Smooth muscle cell of the brain vasculature (primary cell): ENCODE measurements at regions not wholly inside any gene's neighbourhood (a gene's known extent, or its start where the extent isn't known, plus 50 kb on each side); places are given as distances from the start of the nearest gene placed in this dataset.
"Not testable (repeated sequence)": the region's sequence is repeated elsewhere in the genome, so short reads cannot be mapped to it uniquely, and the experiment has no call there.

ENCODE experiments used
- DNase-seq: peaks from one replicate; pipeline ENCODE4 v3.0.0-alpha.2; 2012; ENCODE audit warnings: low read depth, low spot score

DNA sequence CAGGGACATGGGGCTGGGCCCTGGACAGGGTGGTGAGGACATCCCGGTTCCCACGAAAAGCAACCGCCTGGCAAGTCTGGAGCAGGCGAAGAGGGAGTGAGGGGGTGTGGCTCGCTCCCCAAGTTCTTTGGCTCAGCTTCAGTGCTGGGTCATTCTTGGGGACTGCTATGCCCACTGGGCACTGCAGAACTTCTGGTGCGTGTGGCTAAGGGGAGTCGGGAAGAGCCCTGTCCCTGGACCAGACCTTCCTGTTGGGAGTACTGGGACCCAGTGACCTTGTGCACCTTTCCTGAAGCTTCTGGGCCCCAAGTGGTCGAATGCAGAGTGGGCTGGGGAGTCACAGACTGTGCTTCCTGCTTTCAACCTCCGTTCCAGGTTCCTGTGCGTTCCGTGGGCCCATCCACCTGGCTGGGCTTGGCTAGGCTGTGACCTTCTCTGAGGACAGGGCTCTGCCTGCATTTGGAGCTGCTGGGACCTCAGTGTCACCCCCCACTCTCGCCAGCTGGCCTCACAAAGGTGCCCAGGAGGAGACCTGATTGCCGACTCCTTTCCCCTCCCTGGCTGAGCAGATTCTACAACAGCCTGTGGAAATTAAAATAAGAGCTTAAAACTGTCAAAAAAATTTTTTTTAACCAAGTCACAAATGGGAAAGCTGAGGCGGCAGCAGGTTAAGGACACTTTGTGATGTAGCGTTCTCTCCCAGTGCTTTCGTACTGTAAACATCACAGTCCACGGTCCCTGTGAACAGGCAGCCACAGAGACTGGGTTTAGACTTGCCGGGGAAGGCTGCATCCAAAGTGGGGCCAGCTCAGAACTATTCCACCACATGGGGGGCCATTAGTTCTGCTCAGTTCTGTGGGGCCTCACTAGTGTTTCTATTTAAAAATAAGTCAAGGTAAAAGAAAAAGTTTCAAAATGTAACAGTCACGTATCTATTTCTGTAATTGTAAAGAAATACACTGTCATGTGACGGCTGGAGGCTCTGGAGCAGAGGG, 63.8 kb upstream of the WNT7B start:
- DNase-seq: no peak

DNA sequence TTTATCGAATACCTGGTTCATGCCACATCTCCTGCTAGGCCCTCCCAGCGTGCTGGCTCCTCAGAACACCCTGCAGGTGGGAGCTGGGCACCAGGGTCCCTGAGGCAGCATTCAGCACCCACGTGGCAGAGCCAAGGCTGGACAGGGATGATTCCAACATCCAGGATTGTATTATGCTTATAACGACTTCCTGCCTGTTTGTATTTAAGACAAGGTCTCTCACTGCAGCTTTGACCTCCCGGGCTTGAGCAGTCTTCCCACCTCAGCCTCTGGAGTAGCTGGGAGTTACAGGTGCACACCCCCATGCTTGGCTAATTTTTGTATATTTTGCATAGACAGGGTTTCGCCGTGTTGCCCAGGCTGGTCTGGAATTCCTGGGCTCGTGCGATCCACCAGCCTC, 64.7 kb upstream of the WNT7B start:
- DNase-seq: no peak

DNA sequence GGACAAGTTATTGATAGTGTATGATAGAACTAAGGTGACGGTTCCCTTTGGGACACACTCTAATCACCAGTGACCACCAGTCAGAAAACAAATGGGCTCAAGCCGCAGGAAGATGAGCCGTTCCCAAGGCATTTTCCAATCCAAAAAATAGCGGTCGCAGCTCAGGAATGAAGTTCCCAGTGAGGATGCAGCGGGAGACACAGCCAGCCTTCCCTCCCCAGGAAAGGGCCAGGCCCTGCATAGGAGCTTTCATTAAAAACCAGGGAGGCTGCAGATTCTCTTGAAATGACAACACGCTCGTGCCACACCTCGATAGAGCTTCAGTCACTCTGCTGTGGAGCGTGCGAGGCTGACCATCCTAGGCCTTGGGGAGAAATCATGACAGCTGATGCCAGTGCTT, 65.8 kb upstream of the WNT7B start:
- DNase-seq: no peak

DNA sequence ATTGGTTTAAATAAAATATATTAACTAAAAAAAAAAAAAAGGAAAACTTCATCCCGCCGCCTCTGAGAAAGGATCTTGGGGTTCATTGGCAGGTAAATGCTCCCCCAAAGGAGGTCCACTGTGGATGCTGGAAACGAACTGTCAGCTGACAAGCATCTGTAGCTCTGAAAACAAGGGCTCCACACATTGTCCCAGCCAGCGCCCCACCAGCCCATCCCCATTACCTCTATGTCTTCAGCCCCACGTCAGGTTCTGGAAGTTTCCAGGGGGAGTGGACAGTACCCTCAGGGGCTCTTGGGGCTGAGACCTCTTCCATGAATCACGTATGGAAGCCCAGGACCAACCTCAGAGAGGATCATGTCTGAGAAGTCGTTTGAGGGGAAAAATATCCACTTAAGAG, 66.4 kb upstream of the WNT7B start:
- no peak for DNase-seq

DNA sequence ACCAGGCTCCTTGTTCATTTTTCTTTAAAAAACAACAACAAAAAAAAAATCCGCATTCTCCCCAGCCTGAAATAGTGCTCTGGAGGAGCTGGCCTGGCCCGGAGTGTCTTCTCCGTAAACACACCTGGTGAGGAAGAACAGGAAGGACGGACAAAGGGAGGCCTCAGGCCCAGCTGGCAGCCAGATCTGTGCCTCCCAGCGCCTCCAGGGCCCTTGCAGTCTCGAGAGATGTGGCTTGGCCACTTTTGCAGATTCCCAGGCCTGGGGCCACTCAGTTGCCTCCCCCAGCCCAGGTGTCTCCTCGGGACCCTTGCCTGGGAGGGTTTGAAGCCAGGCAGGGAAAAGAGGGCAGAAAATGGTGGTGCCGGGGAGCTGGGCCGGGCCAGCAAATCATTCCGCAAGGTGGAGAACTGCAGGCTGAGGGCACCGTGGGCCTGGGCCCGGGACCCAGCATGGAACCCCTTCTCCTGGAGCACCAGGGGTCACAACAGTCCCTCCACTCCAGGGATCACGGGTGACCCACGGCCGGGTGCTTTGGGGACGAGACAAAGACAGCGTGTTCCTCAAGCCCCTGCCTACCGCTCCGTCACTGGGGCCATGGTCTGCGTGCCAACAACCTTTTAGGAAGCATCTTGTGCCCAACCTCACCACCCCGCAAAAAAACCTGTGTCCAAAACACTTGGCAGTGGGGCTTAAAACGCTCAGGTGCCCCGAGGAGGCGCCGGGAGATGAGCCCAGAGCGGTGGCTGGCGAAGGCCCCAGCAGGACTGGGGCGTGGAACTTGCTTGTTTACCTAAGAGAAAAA, 67.1 kb upstream of the WNT7B start:
- no peak for DNase-seq

DNA sequence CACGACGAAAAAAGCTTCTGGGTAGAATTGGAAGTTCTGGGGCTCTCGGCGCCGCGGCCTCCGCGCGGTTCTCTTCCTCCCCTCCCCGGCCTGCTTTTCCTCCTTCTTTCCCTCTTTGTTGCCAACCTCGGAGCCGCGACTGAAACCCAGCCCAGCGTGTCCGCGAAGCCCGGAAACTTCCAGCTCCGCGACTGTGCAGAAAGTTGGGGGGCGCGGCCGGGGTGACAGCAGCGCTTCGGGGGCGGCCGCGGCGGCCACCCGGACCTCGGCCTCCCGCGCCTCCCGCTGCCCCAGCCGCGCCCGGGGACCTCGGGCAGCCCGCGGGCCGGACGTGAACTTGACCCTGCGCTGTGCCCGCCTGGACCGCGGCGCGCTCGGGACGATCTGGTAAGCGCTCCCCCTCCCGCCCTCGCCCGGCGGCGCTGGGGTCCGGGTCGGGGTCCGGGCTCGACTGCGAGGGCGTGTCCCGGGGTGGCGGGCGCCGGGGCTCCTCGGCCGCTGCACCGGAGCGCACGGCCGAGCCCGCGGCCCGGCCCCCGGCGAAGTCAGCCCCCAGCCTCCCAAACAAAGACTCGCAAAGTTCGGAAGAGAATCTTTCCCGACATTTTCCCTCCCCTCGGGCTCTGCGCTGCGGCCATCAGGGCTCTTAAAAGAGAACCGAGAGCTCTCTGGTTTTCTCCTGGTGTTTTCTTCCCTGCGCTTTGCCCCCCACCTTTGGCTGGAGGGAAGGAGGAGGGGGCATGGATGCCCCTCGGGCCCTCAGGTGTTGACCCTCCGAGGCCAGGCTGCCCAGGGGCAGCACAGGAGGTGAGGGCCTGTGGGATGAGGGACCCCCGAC, 67.9 kb upstream of the WNT7B start:
- no peak for DNase-seq

DNA sequence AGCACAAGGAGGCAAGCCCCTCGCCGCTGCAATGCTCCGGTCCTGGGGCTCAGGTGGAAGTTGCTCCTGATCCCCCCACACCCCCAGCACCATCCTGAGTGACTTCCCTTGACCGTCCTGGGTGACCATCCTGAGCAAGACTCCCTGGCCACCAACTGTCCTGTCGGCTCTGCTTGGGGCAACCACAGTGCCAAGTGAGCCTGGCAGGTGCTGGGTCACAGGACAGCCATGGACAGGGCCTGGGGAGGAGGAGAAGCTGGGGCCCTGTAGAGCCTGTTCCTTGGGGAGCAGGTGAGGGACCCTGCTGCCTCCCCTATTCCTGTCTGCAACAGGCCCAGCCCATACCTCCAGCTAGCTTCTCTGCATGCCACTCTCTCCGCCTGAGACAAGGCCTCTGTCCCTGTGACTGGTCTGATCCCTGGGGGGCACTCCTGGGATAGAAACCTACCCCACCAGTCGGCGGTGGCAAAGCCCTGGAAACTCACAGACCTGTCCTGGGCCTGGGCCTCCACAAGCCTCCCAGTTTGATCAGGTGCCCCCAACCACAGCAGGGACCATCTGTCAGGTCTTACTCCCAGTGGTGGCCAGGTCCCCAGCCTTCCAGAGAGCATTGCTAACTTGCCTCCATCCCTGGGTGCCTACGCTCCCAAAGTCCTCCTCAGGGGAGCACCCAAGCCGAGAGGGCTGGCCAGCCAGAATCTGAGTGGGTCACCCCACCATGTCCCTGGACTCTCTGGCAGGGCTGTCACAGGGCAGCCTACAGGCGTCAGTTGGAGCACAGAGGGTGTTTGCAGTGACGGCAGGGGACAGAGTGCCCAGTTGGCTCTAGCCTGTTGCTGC, 68.7 kb upstream of the WNT7B start:
- no peak for DNase-seq

DNA sequence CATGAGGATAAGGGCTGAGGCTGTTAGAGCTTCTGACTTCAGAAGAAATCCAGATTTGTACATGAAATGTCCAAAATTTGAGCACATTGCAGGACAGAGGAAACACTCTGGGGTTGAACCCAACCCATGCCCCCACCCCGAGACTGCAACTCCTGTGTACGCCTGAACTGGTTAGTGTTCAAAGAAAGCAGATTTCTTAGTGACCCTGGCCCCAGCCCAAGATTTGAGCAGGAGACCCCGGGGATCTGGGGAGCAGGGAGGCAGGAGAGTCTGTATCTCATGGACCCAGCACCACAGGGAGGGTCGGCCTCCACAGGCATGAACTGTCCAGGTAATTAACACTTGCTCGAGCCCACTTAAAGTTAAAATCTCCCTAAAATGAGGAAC, 69.3 kb upstream of the WNT7B start:
- no peak for DNase-seq

DNA sequence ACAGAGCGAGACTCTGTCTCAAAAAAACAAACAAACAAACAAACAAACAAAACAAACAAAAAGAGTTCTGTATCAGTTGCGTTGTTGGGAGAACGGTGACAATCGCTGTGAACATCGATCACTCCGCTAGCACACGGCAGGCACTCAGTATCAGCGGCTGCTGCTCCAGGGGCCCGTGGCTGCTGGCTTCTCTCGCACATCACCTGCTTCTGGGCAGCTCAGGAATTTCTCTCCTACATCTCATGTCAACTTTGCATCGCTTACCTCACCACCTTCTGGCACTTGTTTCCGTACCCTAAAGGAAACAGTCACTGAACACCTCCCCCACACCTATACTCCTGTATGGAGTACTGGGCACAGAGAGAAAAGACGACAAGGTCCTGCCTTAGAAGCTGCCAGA, 70.3 kb upstream of the WNT7B start:
- no peak for DNase-seq

DNA sequence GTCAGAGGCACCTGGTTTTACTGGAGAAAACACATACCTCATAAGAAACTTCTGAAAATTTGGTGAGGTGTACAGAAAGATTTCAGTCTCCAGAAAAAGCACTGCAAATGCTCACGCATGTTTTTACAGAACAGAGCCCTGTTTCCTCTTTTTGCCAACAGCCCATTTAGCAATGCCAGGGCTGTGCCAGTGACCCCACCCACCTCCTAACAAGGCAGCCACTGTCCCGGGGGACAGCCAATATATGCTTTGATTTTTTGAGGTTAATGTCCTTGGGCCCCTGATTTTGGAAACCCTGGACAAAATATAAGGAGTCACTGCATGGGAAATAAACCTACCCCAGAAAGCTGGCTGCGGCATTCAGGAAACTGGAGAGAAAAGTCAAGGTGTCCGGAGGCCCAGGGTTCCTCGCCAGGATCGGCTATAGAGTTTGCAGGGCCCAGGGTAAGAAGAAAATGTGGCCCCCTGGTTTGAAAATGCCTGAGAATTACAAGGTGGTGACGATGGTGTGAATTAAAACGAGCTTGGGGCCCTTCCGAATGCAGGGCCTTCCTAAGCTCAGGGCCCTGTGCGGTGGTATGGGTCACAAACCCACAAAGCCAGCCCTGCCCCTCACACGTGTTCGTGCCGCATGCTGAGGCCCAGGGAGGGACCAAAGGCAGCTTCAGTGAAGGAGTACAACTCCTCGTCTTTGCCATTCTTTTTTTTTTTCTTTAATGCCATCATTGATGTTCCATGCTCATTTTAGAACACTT, 71.1 kb upstream of the WNT7B start:
- DNase-seq: no peak

DNA sequence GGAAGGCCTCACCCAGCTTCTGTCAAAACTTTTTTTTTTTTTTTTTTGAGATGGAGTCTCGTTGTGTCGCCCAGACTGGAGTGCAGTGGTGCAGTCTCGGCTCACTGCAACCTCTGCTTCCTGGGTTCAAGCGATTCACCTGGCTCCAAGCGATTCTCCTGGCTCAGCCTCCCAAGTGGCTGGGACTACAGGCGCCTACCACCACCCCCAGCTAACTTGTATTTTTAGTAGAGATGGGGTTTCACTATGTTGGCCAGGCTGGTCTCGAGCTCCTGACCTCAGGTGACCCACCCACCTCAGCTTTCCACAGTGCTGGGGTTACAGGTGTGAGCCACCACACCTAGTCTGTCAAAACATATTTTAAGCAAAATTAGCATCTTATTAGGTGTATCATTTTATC, 71.7 kb upstream of the WNT7B start:
- DNase-seq: not testable (repeated sequence)

DNA sequence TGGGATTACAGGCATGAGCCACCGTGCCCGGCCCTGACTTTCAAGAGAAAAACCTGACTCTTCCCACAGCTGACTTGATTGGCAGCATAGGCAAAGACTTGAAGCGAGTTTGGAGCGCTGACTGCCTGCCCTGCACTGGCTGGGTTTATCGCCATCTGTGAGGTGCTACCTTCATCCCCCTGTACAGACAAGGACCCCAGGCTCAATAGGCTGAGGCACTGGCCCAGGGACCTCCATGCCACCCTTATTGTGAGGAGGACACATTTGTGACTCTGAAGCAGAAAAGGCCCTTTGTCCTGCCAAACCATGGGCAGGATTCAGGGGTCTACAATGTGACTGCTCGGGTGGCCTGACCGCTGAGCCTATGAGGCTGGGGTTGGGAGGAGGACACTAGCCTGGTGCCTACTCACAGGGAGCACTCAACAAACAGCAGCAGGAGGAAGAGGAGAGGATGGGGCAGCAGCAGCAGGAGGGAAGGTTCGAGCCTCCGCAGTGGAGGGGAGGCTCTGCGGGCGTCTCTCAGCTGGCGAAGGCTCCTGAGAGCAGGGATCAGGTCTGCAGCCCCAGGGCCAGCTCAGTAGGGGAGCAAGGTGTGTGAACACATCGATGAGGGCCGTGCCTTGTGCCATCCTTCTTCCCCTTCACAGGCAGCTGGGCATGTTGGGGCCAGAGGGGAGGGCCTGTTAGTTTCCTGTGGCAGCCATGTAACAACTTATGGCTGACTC, 72.9 kb upstream of the WNT7B start:
- no peak for DNase-seq

DNA sequence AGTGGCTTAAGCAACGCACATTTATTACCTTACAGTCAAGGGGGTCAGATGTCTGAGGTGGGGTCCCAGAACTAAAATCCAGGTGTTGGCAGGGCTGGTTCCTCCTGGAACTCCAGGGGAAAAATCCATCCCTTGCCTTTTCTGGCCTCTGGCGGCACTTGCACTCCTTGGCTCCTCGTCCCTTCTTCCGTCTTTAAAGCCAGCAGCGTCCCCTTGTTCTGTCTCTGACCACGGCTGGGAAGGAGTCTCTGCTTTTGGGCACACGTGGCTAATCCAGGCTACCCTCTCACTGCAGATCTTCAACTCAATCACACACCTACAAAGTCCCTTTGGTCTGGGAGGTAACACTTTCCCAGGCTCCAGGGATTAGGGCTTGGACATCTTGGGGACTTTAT, 73.5 kb upstream of the WNT7B start:
- no peak for DNase-seq

DNA sequence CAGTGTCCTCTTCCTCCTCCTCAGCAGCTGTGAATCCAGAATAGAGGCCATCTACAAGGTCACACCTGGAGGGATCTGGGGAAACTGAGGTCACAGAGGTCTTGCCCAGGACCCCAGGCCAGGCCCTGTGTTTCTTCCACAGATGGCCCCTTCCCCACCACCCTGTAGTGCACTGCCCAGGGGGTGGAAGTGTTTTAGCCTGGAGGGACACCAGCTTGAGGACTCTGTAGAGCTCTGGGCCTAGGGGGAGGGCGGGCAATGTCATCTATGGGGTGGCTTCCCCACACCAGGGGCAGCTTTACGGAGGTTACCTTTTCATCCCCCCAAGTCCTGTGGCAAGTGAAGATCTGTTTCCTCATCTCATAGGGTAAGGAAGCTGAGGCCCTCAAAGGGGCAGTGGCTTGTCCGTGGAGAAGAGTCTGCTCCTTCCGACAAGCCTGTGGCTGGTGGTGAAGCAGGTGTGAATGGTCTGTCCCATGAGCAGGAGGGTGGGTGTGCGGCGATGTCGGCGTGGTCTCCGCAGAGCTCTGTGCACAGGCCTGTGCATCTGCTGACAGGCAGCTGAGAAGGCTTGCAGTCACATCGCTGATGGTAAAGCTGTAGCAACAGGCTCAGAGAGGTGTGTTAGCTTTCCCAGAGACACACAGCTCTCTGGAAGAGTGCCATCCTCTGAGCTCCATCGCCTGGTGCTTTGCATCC, 74.1 kb upstream of the WNT7B start:
- DNase-seq: no peak

DNA sequence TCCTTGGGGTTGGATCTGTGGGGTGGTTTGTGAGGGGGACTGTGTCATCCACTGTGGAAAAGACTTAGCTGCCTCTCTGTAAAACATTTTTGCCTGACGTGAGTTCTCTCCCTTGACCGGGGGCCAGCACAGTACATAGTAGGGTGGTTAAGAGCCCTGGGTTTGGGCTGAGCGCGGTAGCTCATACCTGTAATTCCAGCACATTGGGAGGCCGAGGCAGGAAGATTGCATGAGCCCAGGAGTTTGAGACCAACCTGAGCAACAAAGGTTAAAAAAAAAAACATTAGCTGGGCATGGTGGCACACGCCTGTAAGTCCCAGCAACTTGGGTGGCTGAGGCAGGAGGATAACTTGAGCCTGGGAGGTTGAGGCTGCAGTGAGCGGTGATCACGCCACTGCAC, 74.7 kb upstream of the WNT7B start:
- no peak for DNase-seq

DNA sequence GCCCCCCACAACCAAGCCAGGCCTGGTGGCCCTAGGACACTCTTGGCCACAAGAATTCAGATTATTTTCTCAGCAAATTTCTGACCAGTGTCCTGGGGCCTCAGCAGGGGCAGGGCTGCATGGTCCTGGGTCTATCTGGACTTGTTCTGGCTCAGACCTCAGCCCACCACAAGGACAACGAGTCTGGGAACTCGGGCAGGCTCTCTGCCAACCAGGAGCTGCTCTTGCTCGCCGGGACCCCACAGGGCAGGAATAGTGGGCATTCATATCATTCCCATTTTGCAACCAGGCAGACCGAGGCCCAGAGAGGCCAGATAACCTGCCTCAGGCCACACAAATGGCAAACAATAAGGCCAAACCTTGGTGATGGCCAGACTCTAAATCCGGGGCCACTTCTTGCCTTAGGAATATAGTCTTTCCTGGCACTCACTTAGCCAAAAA, 75.4 kb upstream of the WNT7B start:
- DNase-seq: no peak

DNA sequence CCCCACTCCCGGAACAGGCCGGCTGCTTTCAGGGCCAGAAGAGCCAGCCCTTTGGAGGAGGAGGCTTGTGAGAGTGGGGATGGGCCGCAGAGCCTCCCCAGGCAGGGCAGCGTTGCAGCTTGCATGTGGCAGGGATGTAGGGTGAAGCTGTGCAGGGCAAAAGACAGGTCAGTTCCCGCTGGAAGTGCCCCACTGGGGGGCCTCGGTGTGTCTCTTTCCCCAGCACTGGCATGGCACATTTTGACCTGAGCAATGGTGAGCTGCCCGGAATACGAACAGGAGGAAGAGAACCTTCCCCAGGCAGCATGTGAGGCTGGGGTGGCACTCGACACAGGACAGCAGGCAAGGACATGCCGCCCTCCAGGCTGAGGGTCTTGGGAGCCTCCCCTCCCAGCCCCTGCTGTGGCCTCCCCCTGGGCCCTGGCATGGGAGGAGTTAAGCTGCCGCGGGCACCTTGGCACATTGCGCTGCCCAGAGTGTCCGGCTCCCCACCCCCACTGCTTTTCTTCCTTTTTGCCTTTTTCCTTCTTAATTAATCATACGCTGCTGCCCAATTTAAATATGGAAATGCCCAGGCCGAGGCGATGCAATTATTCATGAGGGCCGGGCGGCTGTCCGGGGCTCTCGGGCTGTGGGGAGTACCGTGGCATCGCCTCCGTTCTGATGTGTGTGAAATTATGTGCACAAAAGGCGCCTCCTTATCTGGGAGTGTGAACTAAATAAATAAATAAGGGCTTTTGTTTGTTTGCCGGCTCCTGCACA, 76.0 kb upstream of the WNT7B start:
- no peak for DNase-seq

DNA sequence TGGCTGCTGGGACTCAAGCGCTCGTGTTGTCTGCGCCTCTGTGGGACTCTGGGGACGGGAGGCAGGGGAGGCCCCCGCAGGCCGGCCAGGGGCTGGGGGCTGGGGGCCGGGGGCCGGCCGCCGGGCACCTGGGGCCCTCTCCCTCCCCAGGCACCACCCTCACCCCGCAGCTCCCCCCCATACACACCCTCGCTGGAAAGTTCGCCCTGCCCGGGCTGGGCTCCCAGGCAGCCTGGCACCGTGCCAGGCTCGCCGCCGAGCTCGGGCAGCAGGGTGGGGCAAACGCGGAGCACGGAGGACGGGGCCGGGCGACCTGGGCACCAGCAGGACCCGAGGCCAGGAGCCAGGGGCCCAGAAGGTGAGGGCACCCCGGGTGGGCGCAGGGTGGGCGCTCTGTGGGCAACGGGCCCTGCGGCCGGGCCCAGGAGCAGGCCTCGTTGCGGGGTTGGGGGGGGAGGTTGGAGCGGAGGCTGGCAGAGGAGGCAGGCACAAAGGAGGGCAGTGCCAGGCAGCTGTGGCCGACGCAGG, 76.7 kb upstream of the WNT7B start:
- DNase-seq: no peak
